GM19351 (cell line): ENCODE measurements at regions not wholly inside any gene's neighbourhood (a gene's known extent, or its start where the extent isn't known, plus 50 kb on each side); places are given as distances from the start of the nearest gene placed in this dataset.

ENCODE experiments used
- ATAC-seq: cut with Tn5 transposase; IDR thresholded peaks from one replicate; pipeline ENCODE4 v1.9.1; 2021; ENCODE audit warnings: mild to moderate bottlenecking, moderate library complexity; ENCODE audit not compliant: unreplicated experiment

DNA sequence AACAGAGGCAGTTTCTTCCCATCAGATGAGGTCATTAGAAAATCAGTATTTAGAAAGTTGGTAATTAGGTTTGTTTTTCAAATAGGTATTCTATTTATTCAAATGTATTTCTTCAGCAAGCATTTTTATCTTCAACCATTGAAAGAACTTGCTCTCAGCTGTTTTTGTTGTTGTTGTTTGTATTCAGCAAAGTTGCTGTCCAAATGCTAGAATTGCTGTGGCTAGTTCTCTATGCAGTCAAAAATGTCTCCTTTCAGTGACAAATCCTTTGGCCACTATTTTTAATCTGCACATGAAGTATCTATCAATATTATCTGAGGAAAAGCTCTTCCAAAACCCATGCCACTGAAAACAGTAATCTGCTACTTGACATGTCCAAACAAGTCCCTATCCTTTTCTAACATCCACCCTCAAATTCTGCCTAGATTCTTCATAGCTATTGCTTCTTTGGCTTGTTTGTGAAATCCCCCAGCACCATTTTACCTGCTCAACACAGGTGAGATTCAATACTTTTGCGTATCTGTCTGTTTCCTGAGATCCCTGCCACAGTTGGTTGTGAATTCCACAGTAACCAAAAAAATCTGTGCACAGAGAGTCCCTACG is 1005.4 kb downstream of the GRIK2 start:
- no peak for ATAC-seq

DNA sequence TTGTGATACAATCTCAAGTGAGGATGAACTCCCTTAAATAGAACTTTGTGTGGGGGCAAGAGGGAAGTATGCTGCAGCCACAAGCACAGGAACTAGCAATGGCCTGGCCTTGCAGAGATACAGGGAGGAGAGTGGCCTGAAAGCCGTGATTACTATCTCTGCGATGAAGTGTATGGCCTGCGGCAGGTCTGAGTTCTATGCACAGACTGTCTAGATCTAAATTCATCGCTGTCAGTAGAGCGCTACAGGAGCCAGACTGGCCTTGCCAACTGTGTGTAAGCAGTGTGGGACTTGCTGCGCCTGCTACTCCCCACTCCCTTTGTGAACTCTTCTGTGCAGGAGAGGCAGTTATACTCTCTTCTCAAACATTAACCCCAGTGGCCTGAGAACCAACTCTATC is 997.0 kb downstream of the GRIK2 start:
- ATAC-seq = no peak

DNA sequence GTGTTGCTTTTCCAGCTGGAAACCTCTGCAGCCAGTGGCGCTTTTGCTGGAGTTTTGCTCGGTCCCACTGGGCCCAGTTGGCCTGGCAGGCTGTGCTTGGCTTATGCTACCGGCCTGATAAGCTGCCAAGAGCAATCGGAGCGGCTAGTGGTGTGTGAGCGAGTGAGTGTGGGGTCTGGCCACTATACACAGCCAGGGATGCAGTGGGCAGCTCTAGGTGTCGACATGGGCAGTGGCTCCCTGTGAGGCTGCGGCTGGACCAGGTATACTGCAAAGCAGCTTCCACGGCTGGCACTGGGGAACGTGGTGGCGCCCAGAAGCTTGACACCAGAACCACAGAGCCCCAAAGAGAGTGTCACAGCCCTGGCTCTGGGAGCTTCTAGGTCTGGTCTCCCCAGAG is 996.5 kb downstream of the GRIK2 start:
- ATAC-seq = no peak

DNA sequence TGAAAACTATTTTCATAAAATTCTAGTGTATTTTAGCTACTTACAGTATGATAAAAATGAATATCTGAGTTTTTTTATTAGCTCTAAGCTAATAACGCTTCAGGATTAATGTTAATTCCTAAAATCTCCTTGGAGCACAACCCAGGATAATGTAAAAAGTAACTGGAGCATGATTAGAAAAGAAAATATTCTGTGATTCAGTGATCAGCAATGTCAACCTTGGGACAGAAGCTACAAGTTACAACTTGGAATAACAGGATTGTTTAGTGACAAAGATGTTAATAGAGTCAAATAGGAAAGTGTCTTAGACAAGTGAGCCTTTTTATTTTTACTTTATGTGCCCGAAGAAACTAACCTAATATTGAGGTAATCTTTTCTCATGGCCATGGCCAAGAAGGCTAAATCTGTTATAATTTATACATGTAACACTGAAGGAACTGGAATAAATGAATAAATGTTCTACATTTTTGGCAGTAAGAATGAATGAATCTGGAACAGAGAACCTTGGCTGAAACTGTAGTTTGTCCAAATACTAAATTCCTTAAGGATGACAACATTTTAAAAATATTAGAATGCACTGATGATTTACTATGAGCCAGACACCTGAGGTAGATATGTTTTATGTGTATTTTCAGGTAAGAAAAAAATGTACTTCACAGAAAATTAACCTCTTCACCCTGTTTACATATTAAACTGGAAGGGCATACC is 994.0 kb downstream of the GRIK2 start:
- ATAC-seq = no peak

DNA sequence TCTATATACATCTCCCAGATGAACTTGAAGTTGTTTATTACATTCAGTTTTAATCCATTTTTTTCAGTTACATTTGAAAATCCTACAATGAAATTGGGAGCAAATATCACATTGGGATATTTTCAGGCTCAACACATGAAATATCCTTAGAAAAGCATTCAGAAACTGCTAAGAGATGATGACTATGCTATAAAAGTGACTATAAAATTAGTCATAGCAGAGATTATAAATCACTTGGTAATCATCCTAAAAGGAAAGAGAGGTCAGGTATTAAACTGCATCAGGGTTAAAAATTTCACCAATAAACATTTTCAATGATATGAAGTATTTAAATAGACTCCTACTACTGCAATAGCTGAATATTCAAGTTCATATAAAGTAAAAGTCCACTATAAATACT is 987.7 kb downstream of the GRIK2 start:
- ATAC-seq = no peak

DNA sequence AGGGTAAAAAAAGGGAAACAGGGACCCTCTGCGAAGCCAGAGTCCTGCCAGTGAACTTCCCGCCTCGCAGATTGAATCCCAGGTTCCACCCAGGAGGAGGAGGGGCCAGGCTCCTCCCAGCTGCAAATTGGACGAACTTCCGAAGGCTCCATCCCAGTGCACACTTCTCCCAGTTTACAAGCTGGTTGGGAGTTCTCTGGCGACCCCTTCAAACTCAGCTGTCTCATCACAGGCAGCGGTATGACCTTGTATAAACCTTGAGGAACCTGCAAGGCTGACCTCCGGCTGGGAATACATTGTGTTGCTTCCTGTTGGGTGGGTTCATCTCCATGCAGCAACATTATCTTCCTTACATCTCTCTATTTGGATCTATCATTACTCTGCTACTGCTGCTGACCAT is 962.7 kb downstream of the GRIK2 start:
- ATAC-seq = no peak

DNA sequence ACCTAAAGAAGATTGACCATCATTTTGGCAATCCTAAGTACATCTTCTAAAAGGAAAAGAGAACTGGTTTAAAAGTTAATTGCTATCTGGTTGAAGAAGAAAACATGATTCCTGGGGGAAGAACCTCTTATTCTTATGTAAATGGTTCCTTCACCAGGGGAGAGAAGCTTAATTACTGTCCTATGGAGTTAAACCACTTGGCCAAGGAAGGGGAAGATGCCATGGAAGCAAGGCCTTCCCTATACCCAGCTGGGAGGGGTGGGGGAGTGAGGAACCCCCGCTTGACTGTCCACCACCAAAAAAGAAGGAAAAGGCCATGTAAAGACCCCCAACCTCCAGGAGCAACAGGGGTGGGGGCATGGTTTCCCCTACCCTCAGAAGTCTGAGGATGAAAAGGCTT is 962.1 kb downstream of the GRIK2 start:
- no peak for ATAC-seq

DNA sequence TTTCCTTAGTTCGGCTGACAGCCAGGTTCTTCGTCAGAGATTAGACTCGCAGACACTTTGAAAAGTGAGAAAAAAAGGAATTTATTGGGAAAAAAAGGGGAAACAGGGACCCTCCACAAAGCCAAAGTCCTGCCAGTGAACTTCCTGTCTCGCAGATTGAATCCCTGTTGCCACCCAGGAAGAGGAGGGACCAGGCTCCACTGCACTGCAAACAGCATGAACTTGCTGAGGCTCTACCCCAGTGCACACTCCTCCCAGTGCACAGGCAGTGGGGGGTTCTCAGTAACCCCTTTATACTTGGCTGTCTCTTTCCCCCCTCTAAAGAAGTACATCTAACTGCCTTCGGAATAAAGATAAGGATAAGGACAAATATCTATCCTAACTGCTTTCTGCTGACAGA is 959.0 kb downstream of the GRIK2 start:
- no peak for ATAC-seq

DNA sequence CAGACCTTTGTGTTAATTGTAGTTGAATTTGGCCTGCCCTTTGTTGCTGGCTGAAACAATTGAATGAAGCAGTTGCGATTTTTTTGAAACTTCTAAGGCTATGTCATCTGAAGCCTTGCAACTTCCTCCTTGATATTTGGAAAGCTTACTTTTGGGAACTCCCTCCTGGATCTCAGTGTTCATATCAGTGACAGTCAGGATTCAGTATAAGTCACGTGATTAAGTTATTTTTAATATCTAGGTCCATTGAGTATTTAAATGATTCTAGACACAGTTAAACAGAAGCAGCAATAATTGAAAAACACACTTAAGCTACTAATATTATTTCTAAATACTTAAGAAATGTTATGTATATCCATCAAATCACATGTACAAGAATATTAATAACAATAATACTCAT is 951.3 kb downstream of the GRIK2 start:
- no peak for ATAC-seq

DNA sequence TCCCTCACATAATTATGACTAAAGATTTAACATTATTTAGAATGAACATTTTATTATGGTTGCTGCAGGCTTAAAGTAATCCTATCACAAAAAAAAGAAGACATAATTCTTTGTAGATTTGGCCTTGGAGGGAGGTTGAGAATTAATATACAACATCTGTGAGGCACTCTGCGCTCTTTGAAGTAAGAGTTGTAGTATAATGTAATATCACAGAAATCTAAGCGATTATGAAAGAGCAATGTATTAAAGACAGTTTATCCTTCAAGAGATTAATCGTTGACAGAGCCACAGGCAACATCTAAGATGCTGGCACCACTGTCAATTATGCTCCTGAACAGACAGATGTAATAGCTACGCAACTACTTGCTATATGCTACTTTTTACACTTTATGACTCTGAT is 946.8 kb downstream of the GRIK2 start:
- no peak for ATAC-seq

DNA sequence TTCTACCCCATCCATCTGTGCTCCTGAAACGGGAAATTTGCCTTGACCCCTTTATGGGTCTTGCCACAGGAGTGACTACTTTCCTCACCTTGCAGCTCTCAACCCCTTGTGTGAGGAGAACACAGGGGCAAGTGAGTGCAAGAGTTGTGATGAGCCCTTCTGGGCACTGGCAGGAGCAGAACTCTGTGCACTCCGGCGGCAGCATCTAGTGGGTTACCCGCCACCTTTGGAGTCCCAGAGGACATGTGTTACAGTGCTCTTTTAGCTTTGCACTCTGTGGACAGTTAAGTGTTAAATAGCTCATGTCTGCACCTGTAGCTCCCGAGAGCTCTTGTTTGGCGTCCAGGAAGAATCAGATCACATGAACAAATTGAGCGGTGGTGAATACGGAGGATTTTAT is 940.2 kb downstream of the GRIK2 start:
- no peak for ATAC-seq

DNA sequence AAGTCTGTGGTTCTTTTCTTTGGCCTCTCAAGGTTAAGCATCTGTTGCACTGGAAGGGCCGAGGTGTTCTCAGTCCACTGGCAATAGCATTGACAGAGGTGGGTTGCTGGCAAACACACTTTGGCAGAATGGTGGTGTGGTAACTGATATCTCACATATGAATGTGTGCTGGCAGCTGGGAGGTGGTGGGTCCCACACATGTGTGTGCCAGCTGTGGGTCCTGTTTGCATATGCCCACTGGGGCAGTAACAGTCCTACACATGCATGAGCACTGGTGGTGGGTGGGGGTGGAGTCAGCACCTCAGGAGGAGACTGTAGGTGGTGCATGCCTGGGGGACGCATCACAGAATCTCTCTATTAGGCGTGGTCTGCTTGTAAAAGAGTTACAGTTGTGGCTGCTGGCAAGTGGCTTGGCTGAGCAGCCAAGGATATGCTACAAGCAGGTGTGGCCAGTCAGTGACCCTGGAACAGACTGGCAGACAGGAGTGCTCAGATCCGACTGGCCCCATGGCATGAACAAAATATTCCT is 934.3 kb downstream of the GRIK2 start:
- no peak for ATAC-seq

DNA sequence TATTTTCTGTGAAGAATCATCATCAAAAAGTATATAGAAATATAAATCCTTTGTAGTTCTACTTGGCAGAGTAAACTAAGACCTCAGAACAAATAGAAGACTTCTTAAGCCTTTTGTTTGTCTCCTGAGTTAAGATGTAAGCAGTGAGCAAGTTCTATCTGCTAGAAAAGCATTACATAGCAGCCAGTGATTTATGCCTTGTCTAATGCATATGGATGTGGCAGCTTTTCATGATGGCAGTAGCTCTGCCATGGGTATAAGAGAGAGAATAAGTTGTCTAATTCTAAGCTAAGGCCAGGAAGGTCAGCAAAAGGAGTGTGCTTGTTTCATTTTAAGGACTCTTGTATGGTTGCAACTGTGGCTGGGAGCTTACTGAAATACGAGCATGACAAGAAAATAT is 920.2 kb downstream of the GRIK2 start:
- ATAC-seq = no peak

DNA sequence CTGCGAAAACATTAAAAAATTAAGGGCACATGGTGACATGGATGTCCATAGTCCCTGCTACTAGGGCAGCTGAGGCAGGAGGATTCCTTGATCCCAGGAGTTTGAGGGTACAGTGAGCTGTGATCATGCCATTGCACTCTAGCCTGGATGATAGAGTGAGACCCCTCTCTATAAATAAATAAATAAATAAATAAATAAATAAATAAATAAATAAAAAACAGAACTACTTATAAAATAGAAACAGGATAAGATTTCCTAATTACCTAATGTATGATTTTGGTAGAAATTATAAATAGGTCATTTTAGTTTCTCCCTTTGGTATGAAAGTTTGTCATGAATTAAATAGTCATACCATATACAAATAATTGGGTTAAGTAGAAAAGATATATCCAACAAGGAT is 916.2 kb downstream of the GRIK2 start:
- ATAC-seq = no peak

DNA sequence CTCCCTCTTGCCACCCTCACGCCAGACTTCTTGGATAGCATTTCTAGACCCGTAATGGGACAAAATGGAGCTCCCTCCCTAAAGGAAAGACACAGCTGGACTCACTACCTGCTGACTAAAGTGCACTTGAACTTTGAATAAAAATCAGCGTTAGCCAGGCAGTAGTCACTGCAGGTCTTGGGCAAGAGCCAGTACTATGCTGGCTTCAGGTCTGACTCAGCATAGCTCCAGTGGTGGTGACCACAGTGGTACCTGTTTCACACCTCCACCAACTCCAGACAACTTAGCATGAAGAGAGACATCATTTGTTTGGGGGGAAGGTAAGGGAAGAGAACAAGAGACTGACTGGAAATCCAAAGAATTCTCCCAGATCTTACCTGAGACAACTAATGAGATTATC is 906.8 kb downstream of the GRIK2 start:
- no peak for ATAC-seq

DNA sequence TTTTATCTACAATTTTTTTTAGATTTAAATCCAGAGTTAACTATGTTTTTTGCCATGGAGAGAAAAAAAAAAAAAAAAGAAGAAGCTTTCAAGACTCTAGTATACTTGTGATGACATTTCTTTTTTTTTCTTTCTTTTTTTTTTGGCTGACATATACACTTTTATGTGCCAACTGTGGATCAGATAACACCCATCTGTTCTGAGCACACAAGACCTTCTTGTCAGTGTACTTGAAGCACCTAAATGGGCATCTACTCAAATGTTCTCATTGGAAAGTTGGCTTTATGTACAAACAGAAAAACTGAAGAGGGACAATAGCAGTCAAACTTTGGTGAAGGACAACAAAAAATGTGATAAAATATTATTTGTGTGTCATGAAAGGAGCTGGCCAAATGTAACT is 904.5 kb downstream of the GRIK2 start:
- no peak for ATAC-seq
